NK-92 treated with Interleukin-12 subunit alpha and Interleukin-12 subunit beta, amount 100 ng/mL, for 24 hours (cell line): ENCODE measurements at regions not wholly inside any gene's neighbourhood (a gene's known extent, or its start where the extent isn't known, plus 50 kb on each side); places are given as distances from the start of the nearest gene placed in this dataset.

ENCODE experiments used
- DNase-seq: peaks from one replicate; lab custom pipeline; 2025; lab: John Stamatoyannopoulos, UW

- DNase-seq = no peak
Measured at GRCh38 chr10:57015595-57016318, 654.7 kb upstream of the ZWINT start.

- DNase-seq = no peak
Measured at GRCh38 chr10:57015187-57015586, 654.1 kb upstream of the ZWINT start.

GRCh38 chr10:57014758-57015157 lies 653.7 kb upstream of the ZWINT start:
- no peak for DNase-seq

GRCh38 chr10:57008189-57008588 lies 647.1 kb upstream of the ZWINT start:
- no peak for DNase-seq

GRCh38 chr10:56991591-56992069 lies 630.6 kb upstream of the ZWINT start:
- DNase-seq = no peak

GRCh38 chr10:56975513-56975912 lies 614.5 kb upstream of the ZWINT start:
- DNase-seq = no peak

- DNase-seq = no peak
Measured at GRCh38 chr10:56973766-56974165, 612.7 kb upstream of the ZWINT start.

- no peak for DNase-seq
Measured at GRCh38 chr10:56943221-56943755, 582.2 kb upstream of the ZWINT start.

- no peak for DNase-seq
Measured at GRCh38 chr10:56934515-56934914, 573.5 kb upstream of the ZWINT start.

- no peak for DNase-seq
Measured at GRCh38 chr10:56928714-56929113, 567.7 kb upstream of the ZWINT start.

GRCh38 chr10:56927701-56928100 lies 566.6 kb upstream of the ZWINT start:
- DNase-seq = no peak

- DNase-seq = no peak
Measured at GRCh38 chr10:56920601-56921261, 559.7 kb upstream of the ZWINT start.

- DNase-seq = no peak
Measured at GRCh38 chr10:56912043-56912442, 551.0 kb upstream of the ZWINT start.

GRCh38 chr10:56905051-56905450 lies 544.0 kb upstream of the ZWINT start:
- no peak for DNase-seq

GRCh38 chr10:56902554-56902953 lies 541.5 kb upstream of the ZWINT start:
- DNase-seq = no peak

GRCh38 chr10:56895306-56895705 lies 534.2 kb upstream of the ZWINT start:
- no peak for DNase-seq

- DNase-seq = no peak
Measured at GRCh38 chr10:56881218-56881617, 520.2 kb upstream of the ZWINT start.

- no peak for DNase-seq
Measured at GRCh38 chr10:56880606-56881005, 519.5 kb upstream of the ZWINT start.

- no peak for DNase-seq
Measured at GRCh38 chr10:56874950-56875349, 513.9 kb upstream of the ZWINT start.

GRCh38 chr10:56871160-56871668 lies 510.2 kb upstream of the ZWINT start:
- DNase-seq = no peak

GRCh38 chr10:56867236-56867635 lies 506.2 kb upstream of the ZWINT start:
- no peak for DNase-seq

- no peak for DNase-seq
Measured at GRCh38 chr10:56856569-56856968, 495.5 kb upstream of the ZWINT start.

- no peak for DNase-seq
Measured at GRCh38 chr10:56844978-56845529, 484.0 kb upstream of the ZWINT start.
